Mesendoderm (in vitro differentiated cells): ENCODE measurements at regions not wholly inside any gene's neighbourhood (a gene's known extent, or its start where the extent isn't known, plus 50 kb on each side); places are given as distances from the start of the nearest gene placed in this dataset.

Source experiments
- DNase-seq: peaks from one replicate; pipeline ENCODE4 v3.0.0; 2013
- H2AK5ac ChIP-seq: 2 replicates; pipeline ENCODE4 v1.6.1; 2013; ENCODE audit warnings: low read length, inconsistent platforms
- H2BK120ac ChIP-seq: 2 replicates; pipeline ENCODE4 v1.6.1; 2013; ENCODE audit warnings: low read depth, mild to moderate bottlenecking, low read length, moderate library complexity, mixed read lengths
- H2BK15ac ChIP-seq: replicated peaks from 2 replicates; pipeline ENCODE4 v1.6.1; 2013; ENCODE audit warnings: low read depth, mild to moderate bottlenecking, moderate library complexity
- H2BK5ac ChIP-seq: 2 replicates; pipeline ENCODE4 v1.6.1; 2013; ENCODE audit warnings: low read length, inconsistent platforms
- H3K18ac ChIP-seq: 2 replicates; pipeline ENCODE4 v1.6.1; 2013; ENCODE audit warnings: mild to moderate bottlenecking, low read length, mixed read lengths
- H3K23ac ChIP-seq: one replicate; pipeline ENCODE4 v1.6.1; 2013; ENCODE audit warnings: low read length
- H3K27ac ChIP-seq: 2 replicates; pipeline ENCODE4 v1.5.1; 2013; ENCODE audit warnings: low read depth, mild to moderate bottlenecking, inconsistent platforms, low read length, moderate library complexity
- H3K27me3 ChIP-seq: 2 replicates; pipeline ENCODE4 v1.6.1; 2013; ENCODE audit warnings: low read length, control low read depth, mild to moderate bottlenecking, inconsistent platforms; ENCODE audit not compliant: insufficient read depth, poor library complexity
- H3K36me3 ChIP-seq: 2 replicates; pipeline ENCODE4 v1.6.1; 2013; ENCODE audit warnings: low read length, inconsistent platforms; ENCODE audit not compliant: control insufficient read depth, insufficient read depth
- H3K4ac ChIP-seq: one replicate; pipeline ENCODE4 v1.6.1; 2013; ENCODE audit warnings: low read depth, mild to moderate bottlenecking, low read length, moderate library complexity
- H3K4me1 ChIP-seq: 2 replicates; pipeline ENCODE4 v1.6.1; 2013; ENCODE audit warnings: low read depth, low read length, inconsistent platforms; ENCODE audit not compliant: control insufficient read depth
- H3K4me2 ChIP-seq: 2 replicates; pipeline ENCODE4 v1.6.1; 2013; ENCODE audit warnings: low read length
- H3K4me3 ChIP-seq: 2 replicates; pipeline ENCODE4 v1.5.1; 2013; ENCODE audit warnings: mild to moderate bottlenecking, low read length
- H3K56ac ChIP-seq: one replicate; pipeline ENCODE4 v1.6.1; 2013; ENCODE audit warnings: low read length
- H3K79me1 ChIP-seq: 2 replicates; pipeline ENCODE4 v1.6.1; 2013; ENCODE audit warnings: low read length, inconsistent platforms
- H3K79me2 ChIP-seq: 2 replicates; pipeline ENCODE4 v1.6.1; 2013; ENCODE audit warnings: mild to moderate bottlenecking, low read length; ENCODE audit not compliant: control insufficient read depth, insufficient read depth
- H3K9ac ChIP-seq: 2 replicates; pipeline ENCODE4 v1.6.1; 2013; ENCODE audit warnings: low read length, inconsistent platforms
- H4K5ac ChIP-seq: one replicate; pipeline ENCODE4 v1.6.1; 2013; ENCODE audit warnings: low read length
- H4K8ac ChIP-seq: one replicate; pipeline ENCODE4 v1.6.1; 2013; ENCODE audit warnings: low read depth, mild to moderate bottlenecking, control low read depth, low read length, moderate library complexity
- WGBS: extraction: QIAGEN DNeasy Blood & Tissue Kit; methylation state at CpG from one replicate; pipeline ENCODE4 v1.1.7; 2013; ENCODE audit warnings: low lambda C conversion rate, missing lambda C conversion rate; ENCODE audit not compliant: insufficient coverage; ENCODE audit errors: extremely low coverage; 5-methylcytosine and 5-hydroxymethylcytosine counted together

GRCh38 chr9:10674586-10674985, 61.8 kb upstream of the PTPRD start:
- H2BK5ac ChIP-seq, result no peak overlapping the region
- no peak overlapping the region for H4K8ac ChIP-seq
- H3K4ac ChIP-seq, result no peak overlapping the region
- no peak overlapping the region for H3K9ac ChIP-seq
- H3K4me3 ChIP-seq, result no peak overlapping the region
- H3K79me1 ChIP-seq, result no peaks in the 10 kb centered on the region
- H3K27me3 ChIP-seq, result no peaks in the 10 kb centered on the region
- no peak overlapping the region for H2BK15ac ChIP-seq
- no peak overlapping the region for H3K27ac ChIP-seq
- H4K5ac ChIP-seq, result no peak overlapping the region
- H2AK5ac ChIP-seq, result no peak overlapping the region
- DNase-seq, result peak; percentile 37
- H3K18ac ChIP-seq, result no peak overlapping the region
- no peak overlapping the region for H2BK120ac ChIP-seq
- no peaks in the 10 kb centered on the region for H3K36me3 ChIP-seq
- no peak overlapping the region for H3K4me2 ChIP-seq
- no peaks in the 10 kb centered on the region for H3K79me2 ChIP-seq
- no CpG with 5 or more reads among the region's 1 CpG for WGBS
- no peaks in the 10 kb centered on the region for H3K4me1 ChIP-seq
- H3K56ac ChIP-seq, result no peak overlapping the region
- no peak overlapping the region for H3K23ac ChIP-seq

GRCh38 chr9:10678010-10678409, 65.2 kb upstream of the PTPRD start:
- H3K4me1 ChIP-seq, result no peaks in the 10 kb centered on the region
- no peak overlapping the region for H4K5ac ChIP-seq
- DNase-seq, result no peak

GRCh38 chr9:10678790-10679189, 66.0 kb upstream of the PTPRD start:
- no peak overlapping the region for H2AK5ac ChIP-seq
- no peak overlapping the region for H3K23ac ChIP-seq
- H4K8ac ChIP-seq, result no peak overlapping the region
- no peak overlapping the region for H3K18ac ChIP-seq
- no peaks in the 10 kb centered on the region for H3K36me3 ChIP-seq
- H3K79me2 ChIP-seq, result no peaks in the 10 kb centered on the region
- no peaks in the 10 kb centered on the region for H3K4me1 ChIP-seq
- no peak overlapping the region for H2BK5ac ChIP-seq
- no peak for DNase-seq
- no CpG with 5 or more reads among the region's 1 CpG for WGBS
- H3K4ac ChIP-seq, result no peak overlapping the region
- H3K79me1 ChIP-seq, result no peaks in the 10 kb centered on the region
- no peak overlapping the region for H3K9ac ChIP-seq
- no peak overlapping the region for H3K27ac ChIP-seq
- no peak overlapping the region for H2BK15ac ChIP-seq
- H3K4me2 ChIP-seq, result no peak overlapping the region
- H3K56ac ChIP-seq, result no peak overlapping the region
- H2BK120ac ChIP-seq, result no peak overlapping the region
- no peak overlapping the region for H3K4me3 ChIP-seq
- no peak overlapping the region for H4K5ac ChIP-seq
- H3K27me3 ChIP-seq, result no peaks in the 10 kb centered on the region

More at GRCh38 chr9:10678010-10678409, 65.2 kb upstream of the PTPRD start:
- Histone ChIP-seq H3K56ac (no peak overlapping the region), H3K27ac (no peak overlapping the region), H2BK15ac (no peak overlapping the region), H3K79me2 (no peaks in the 10 kb centered on the region), H3K36me3 (no peaks in the 10 kb centered on the region), H3K79me1 (no peaks in the 10 kb centered on the region), H3K27me3 (no peaks in the 10 kb centered on the region), H2AK5ac (no peak overlapping the region), H3K9ac (no peak overlapping the region), H2BK120ac (no peak overlapping the region), H3K4ac (no peak overlapping the region), H3K4me3 (no peak overlapping the region), H2BK5ac (no peak overlapping the region), H3K18ac (no peak overlapping the region), H3K23ac (no peak overlapping the region), H4K8ac (no peak overlapping the region), H3K4me2 (no peak overlapping the region)
- WGBS, result no CpG with 5 or more reads among the region's 4 CpGs

GRCh38 chr9:10686943-10687342, 74.1 kb upstream of the PTPRD start:
- no peak for DNase-seq
- Histone ChIP-seq H3K23ac (no peak overlapping the region), H3K4me2 (no peak overlapping the region), H3K18ac (no peak overlapping the region), H3K27me3 (no peaks in the 10 kb centered on the region), H2BK120ac (no peak overlapping the region), H3K4me3 (no peak overlapping the region), H4K8ac (no peak overlapping the region), H3K79me1 (no peaks in the 10 kb centered on the region), H2BK15ac (no peak overlapping the region), H2BK5ac (no peak overlapping the region), H3K56ac (no peak overlapping the region), H2AK5ac (no peak overlapping the region), H3K27ac (no peak overlapping the region), H4K5ac (no peak overlapping the region), H3K79me2 (no peaks in the 10 kb centered on the region), H3K9ac (no peak overlapping the region), H3K4ac (no peak overlapping the region), H3K36me3 (no peaks in the 10 kb centered on the region), H3K4me1 (no peaks in the 10 kb centered on the region)
- no CpG with 5 or more reads among the region's 2 CpGs for WGBS

GRCh38 chr9:10690546-10690945, 77.7 kb upstream of the PTPRD start:
- no peak for DNase-seq
- H3K9ac ChIP-seq, result no peak overlapping the region
- no peak overlapping the region for H3K27ac ChIP-seq
- H3K4me3 ChIP-seq, result no peak overlapping the region
- H3K79me1 ChIP-seq, result no peaks in the 10 kb centered on the region
- H3K4me1 ChIP-seq, result no peaks in the 10 kb centered on the region
- no peak overlapping the region for H2AK5ac ChIP-seq
- no peak overlapping the region for H3K4ac ChIP-seq
- H3K56ac ChIP-seq, result no peak overlapping the region
- H4K5ac ChIP-seq, result no peak overlapping the region
- H3K79me2 ChIP-seq, result no peaks in the 10 kb centered on the region
- H2BK5ac ChIP-seq, result no peak overlapping the region
- H4K8ac ChIP-seq, result no peak overlapping the region
- H2BK15ac ChIP-seq, result no peak overlapping the region
- no peak overlapping the region for H3K23ac ChIP-seq
- no peak overlapping the region for H2BK120ac ChIP-seq
- no CpG with 5 or more reads among the region's 2 CpGs for WGBS
- H3K27me3 ChIP-seq, result no peaks in the 10 kb centered on the region
- no peak overlapping the region for H3K18ac ChIP-seq
- no peaks in the 10 kb centered on the region for H3K36me3 ChIP-seq
- no peak overlapping the region for H3K4me2 ChIP-seq

- no CpG with 5 or more reads among the region's 3 CpGs for WGBS
- Histone ChIP-seq H3K27ac (no peak overlapping the region), H3K23ac (no peak overlapping the region), H2BK5ac (no peak overlapping the region), H3K79me2 (no peaks in the 10 kb centered on the region), H3K27me3 (no peaks in the 10 kb centered on the region), H3K4me3 (no peak overlapping the region), H3K36me3 (no peaks in the 10 kb centered on the region), H2BK15ac (no peak overlapping the region), H3K9ac (no peak overlapping the region), H3K4ac (no peak overlapping the region), H4K8ac (no peak overlapping the region), H2BK120ac (no peak overlapping the region), H3K56ac (no peak overlapping the region), H3K79me1 (no peaks in the 10 kb centered on the region), H3K18ac (no peak overlapping the region), H3K4me1 (no peaks in the 10 kb centered on the region), H3K4me2 (no peak overlapping the region), H2AK5ac (no peak overlapping the region), H4K5ac (no peak overlapping the region)
- no peak for DNase-seq
These were observed 84.2 kb upstream of the PTPRD start for GRCh38 chr9:10697044-10697443.
